ENCODE measurements at regions not wholly inside any gene's neighbourhood (a gene's known extent, or its start where the extent isn't known, plus 50 kb on each side); places are given as distances from the start of the nearest gene placed in this dataset.

DNA sequence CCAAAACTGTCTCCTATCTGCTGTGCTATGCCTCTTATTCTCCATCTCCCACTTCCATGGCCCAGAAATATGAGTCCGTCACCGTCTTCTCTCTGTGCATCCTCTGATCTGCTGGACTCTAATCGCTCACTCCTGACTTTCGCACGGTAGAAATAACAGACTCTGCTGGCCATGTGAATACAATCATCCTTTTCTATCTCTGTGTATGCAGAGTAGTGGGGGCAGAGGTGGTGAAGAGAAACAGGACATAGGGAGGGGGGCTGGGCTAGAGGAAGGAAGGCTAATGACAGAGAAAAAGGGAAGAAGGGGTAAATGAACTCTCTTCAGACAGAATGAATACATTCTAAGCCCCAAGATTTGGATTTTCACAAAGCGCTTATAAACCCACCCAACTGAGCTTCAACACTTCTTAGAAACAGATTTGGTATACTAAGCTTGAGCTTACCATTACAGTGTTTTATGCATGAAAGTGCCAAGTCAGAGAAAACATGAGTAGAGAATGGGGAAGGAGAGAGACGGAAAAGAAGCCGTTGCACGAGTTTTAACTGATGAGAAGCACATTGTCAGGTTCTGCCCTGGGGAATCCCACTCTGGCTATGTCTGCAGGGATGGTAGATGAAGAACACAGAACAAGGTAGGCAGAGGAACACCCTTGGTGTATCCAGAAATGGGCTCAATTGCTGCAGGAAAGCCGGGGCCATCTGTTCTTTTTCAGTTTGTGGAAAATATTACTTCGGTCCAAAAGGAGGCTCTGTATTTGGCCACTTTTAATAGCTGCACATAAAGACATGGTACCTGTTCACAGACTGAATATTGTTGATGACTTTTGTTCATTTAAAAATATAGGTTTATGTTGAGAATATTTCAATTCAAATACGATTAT lies 324.7 kb downstream of the ETS1 start:
- TF ChIP-seq YY1 (IDR thresholded peaks at IDR 0.05; ENCODE audit: insufficient read depth, insufficient read length): no peak
- TF ChIP-seq ZNF274 (IDR thresholded peaks at IDR 0.05; ENCODE audit: low read depth, low read length): no peak
